Body of pancreas (tissue), 4 donors: ENCODE measurements at regions not wholly inside any gene's neighbourhood (a gene's known extent, or its start where the extent isn't known, plus 50 kb on each side); places are given as distances from the start of the nearest gene placed in this dataset.
"Not testable (repeated sequence)": the region's sequence is repeated elsewhere in the genome, so short reads cannot be mapped to it uniquely, and the experiment has no call there.

Experiments
- ATAC-seq: fragments of 150-250 bp; one replicate; pipeline ENCODE4 v1.9.1; 2016
- DNase-seq, 4 donors: peaks; one replicate each; pipeline ENCODE4 v3.0.0-alpha.2; 2019
- H3K27ac ChIP-seq, 4 donors: fragments of 200-600 bp; sonication (generic); 1 replicate in 3 of 4; 2 replicates in 1 of 4; pipeline versions ENCODE4 v1.5.1 to v1.6.1; 2016 to 2019; ENCODE audit warnings: mild to moderate bottlenecking in 1 of 4, mixed read lengths in 1 of 4, moderate library complexity in 1 of 4
- H3K27me3 ChIP-seq, 2 donors: fragments of 200-600 bp; sonication (generic); one replicate each; pipeline ENCODE4 v1.6.0; 2016; ENCODE audit warnings: mild to moderate bottlenecking in 1 of 2
- H3K36me3 ChIP-seq, 2 donors: fragments of 200-600 bp; sonication (generic); replicated peaks in 1 of 2; 2 replicates each; pipeline ENCODE4 v1.5.1; 2016; ENCODE audit warnings: low read depth in 2 of 2; ENCODE audit not compliant: insufficient read depth in 1 of 2
- H3K4me1 ChIP-seq: fragments of 200-600 bp; sonication (generic); one replicate; pipeline ENCODE4 v1.6.0; 2016
- H3K4me3 ChIP-seq, 2 donors: fragments of 200-600 bp; sonication (generic); 1 replicate in 1 of 2; 2 replicates in 1 of 2; pipeline ENCODE4 v1.5.1; 2016 to 2019
- H3K9me3 ChIP-seq, 3 donors: fragments of 200-600 bp; sonication (generic); 1 replicate in 2 of 3; 2 replicates in 1 of 3; pipeline ENCODE4 v1.5.1; 2016
- POLR2A ChIP-seq, 3 donors: fragments of 450-650 bp; IDR thresholded peaks; one replicate each; pipeline ENCODE4 v1.6.1; 2016; ENCODE audit warnings: antibody characterized with exemption in 3 of 3, mild to moderate bottlenecking in 2 of 3
- WGBS, 2 donors: methylation state at CpG; one replicate each; pipeline ENCODE4 v1.1.5; 2017; 5-methylcytosine and 5-hydroxymethylcytosine counted together
- intact Hi-C: fragments of 100-400 bp; cut with DNase I; formaldehyde crosslinking; loops from one replicate; pipeline ENCODE4 v1.15.1; 2023
- TF ChIP-seq, protein P1 (sequence below), 7 experiments: fragments of 450-650 bp in 4 of 7; fragments of 200-600 bp in 3 of 7; sonication (generic) in 3 of 7; IDR thresholded peaks; one replicate each; pipeline ENCODE4 v1.5.1; 2016 to 2019; ENCODE audit warnings: antibody characterized with exemption in 7 of 7

DNA sequence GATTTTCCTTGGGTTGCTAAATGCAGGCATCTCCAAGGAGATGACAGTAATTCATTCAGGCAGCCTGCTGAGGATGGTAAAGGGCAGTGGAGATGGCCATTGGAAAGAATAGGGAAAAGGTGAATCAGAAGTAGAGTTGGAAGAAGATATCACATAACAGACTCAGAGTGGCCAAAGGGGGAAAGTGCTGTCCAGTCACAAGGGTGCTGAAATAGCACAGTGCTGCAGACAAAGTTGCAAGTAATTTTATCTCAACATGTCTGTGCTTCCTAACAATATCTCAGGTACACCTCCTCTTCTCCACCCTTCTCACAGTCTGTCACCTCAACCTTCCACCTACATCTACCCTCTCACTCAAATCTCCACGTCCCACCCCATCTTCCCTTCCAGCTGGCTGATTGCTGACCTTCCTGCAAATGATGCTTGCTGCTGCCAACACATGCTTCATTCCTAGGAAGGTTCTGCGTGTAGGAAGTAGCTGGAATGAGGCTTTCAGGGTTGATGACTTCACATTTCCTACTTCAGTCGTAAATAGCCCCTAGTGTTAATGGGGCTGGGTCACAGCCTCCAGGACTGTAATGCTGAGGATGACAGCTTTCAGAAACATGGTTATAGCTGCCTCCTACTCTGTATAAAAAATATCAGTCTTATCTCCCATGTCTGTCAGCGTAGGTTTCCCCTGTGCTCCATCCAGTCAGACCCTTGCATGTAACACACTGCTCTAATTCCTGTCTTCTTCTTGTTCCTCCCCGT is 123.9 kb downstream of the CTNND1 start:
- peak in 2 of 4 donors; percentile 7 to 10 for DNase-seq

DNA sequence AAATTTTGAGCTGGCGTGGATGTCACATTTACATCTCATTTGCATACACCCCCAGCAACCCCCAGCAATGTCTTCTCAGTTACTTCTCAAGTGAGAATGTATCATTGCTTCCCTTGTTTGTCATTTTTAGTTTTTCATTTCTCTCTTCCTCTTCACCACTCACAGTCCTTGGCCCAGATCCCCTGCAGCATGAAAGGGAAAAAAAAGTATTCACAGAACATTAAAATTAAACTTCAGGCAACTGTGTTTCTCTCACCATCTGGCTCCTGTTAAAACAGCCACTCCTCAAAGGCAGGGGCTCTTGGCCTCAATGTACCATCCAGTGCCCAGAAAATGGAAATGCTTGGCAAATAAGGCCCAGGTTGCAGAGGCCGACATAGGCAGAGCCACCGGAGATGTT is 126.8 kb downstream of the CTNND1 start:
- Histone ChIP-seq H3K36me3 (no peaks in the 10 kb centered on the region), H3K27ac (no peak overlapping the region), H3K27me3 (no peaks in the 10 kb centered on the region), H3K4me1 (no peaks in the 10 kb centered on the region), H3K4me3 (no peak overlapping the region), H3K9me3 (no peaks in the 10 kb centered on the region)
- no peak for TF ChIP-seq POLR2A (IDR thresholded peaks at IDR 0.05)
- TF ChIP-seq, protein P1, sequence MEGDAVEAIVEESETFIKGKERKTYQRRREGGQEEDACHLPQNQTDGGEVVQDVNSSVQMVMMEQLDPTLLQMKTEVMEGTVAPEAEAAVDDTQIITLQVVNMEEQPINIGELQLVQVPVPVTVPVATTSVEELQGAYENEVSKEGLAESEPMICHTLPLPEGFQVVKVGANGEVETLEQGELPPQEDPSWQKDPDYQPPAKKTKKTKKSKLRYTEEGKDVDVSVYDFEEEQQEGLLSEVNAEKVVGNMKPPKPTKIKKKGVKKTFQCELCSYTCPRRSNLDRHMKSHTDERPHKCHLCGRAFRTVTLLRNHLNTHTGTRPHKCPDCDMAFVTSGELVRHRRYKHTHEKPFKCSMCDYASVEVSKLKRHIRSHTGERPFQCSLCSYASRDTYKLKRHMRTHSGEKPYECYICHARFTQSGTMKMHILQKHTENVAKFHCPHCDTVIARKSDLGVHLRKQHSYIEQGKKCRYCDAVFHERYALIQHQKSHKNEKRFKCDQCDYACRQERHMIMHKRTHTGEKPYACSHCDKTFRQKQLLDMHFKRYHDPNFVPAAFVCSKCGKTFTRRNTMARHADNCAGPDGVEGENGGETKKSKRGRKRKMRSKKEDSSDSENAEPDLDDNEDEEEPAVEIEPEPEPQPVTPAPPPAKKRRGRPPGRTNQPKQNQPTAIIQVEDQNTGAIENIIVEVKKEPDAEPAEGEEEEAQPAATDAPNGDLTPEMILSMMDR (IDR thresholded peaks at IDR 0.05): no peak
- WGBS, 2 donors: 93 to 97% methylated on average over 3 of the region's 3 CpGs
- intact Hi-C loops: no loop called here
- DNase-seq (no peak), ATAC-seq (no peak)

More for the DNA sequence above, 123.9 kb downstream of the CTNND1 start:
- H3K36me3 ChIP-seq: no peaks in the 10 kb centered on the region
- no peak overlapping the region for H3K4me3 ChIP-seq
- intact Hi-C loops: no loop called here
- H3K27me3 ChIP-seq: no peaks in the 10 kb centered on the region
- no peak for ATAC-seq
- WGBS, 2 donors: 43 to 55% methylated on average over 5 of the region's 5 CpGs
- no peaks in the 10 kb centered on the region for H3K9me3 ChIP-seq
- TF ChIP-seq, protein P1 (IDR thresholded peaks at IDR 0.05): no peak
- TF ChIP-seq POLR2A (IDR thresholded peaks at IDR 0.05): no peak
- H3K4me1 ChIP-seq: no peaks in the 10 kb centered on the region
- no peak overlapping the region for H3K27ac ChIP-seq

DNA sequence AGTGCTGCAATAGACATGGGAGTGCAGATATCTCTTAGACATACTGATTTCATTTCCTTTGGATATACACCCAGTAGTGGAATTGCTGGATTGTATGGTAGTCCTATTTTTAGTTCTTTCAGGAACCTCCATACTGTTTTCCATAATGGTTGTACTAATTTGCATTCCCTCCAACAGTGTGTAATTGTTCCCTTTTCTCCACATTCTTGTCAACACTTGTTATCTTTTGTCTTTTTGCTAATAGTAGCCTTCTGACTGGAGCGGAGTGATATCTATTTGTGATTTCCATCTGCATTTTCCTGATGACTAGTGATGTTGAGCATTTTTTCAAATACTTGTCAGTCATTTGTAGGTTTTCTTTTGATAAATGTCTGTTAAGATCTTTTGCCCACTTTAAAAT is 128.9 kb downstream of the CTNND1 start:
- Histone ChIP-seq H3K4me3 (no peak overlapping the region), H3K36me3 (no peaks in the 10 kb centered on the region), H3K4me1 (no peaks in the 10 kb centered on the region), H3K9me3 (no peaks in the 10 kb centered on the region), H3K27ac (no peak overlapping the region), H3K27me3 (no peaks in the 10 kb centered on the region)
- WGBS, 2 donors: 87 to 92% methylated on average over 1 of the region's 1 CpG
- DNase-seq (no peak), ATAC-seq (no peak)
- TF ChIP-seq POLR2A (IDR thresholded peaks at IDR 0.05): no peak
- TF ChIP-seq, protein P1 (IDR thresholded peaks at IDR 0.05): no peak
- intact Hi-C loops: no loop called here

DNA sequence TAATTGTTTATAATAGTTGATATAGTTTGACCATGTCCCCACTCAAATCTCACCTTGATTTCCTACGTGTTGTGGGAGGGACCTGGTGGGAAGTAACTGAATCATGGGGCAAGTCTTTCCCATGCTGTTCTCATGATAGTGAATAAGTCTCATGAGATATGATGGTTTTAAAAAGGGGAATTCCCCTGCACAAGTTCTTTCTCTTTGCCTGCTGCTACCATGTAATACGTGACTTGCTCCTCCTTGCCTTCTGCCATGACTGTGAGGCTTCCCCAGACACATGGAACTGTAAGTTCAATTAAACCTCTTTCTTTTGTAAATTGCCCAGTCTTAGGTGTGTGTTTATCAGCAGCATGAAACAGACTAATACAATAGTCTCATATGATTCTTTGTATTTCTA is 130.5 kb upstream of the OR9Q1 start:
- WGBS, 2 donors: 75 to 78% methylated on average over 2 of the region's 2 CpGs
- not testable (repeated sequence) for H3K4me1 ChIP-seq

DNA sequence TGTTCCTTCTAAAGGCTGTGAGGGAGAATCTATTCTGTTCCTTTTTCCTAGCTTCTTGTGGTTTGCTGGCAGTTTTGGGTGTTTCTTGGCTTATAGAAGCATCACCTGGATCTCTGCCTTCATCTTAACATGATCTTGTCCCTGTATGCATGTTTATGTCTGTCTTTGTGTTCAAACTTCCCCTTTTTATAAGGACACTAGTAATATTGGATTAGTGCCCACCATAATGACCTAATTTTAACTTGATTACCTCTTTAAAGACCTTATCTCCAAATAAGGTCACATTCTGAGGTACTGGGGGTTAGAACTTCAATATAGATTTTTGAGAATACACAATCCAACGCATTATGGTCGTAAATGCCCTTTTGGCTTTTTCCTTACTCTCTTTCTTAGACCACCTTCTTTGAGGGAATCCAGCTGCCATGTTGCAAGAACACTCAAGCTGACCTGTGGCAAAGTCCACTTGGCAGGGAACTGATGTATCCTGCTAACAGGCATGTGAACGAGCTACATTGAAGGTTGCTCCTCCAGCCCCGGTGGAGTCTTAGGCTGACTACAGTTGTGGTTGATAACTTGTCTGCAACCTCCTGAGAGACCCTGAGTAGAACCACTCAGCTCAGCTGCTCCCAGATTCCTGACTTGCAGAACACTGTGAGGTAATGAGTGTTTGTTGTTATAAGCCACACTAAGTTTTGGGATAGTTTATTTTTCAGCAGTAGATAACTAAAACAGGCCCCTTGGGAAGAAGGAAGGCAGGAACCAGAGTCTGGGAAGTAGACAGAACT is 127.1 kb upstream of the OR9Q1 start:
- Histone ChIP-seq H3K4me1 (no peaks in the 10 kb centered on the region), H3K36me3 (no peaks in the 10 kb centered on the region), H3K9me3 (no peaks in the 10 kb centered on the region), H3K4me3 (no peak overlapping the region), H3K27ac (no peak overlapping the region), H3K27me3 (no peaks in the 10 kb centered on the region)
- intact Hi-C loops: no loop called here
- ATAC-seq (no peak), DNase-seq (no peak)
- TF ChIP-seq, protein P1 (IDR thresholded peaks at IDR 0.05): no peak
- TF ChIP-seq POLR2A (IDR thresholded peaks at IDR 0.05): no peak
- 72 to 74% methylated on average over 3 to 4 of the region's 4 CpGs for WGBS, 2 donors

More for the DNA sequence above, 130.5 kb upstream of the OR9Q1 start:
- intact Hi-C loops, H3K9me3 ChIP-seq, H3K27ac ChIP-seq, H3K36me3 ChIP-seq, ATAC-seq, DNase-seq, H3K27me3 ChIP-seq, H3K4me3 ChIP-seq: not testable (repeated sequence)
